Stimulated activated naive CD8-positive, alpha-beta T cell treated with anti-CD3 and anti-CD28 coated beads, Interleukin-15, Interleukin-2, amounts not matched to agents 100 ng/mL and 50 ng/mL, for 24 hours (primary cell): ENCODE measurements at regions not wholly inside any gene's neighbourhood (a gene's known extent, or its start where the extent isn't known, plus 50 kb on each side); places are given as distances from the start of the nearest gene placed in this dataset.
"Not testable (repeated sequence)": the region's sequence is repeated elsewhere in the genome, so short reads cannot be mapped to it uniquely, and the experiment has no call there.

Experiments
- H3K27ac Mint-ChIP-seq: one replicate; pipeline ENCODE4 v1.8.0; 2021; ENCODE audit warnings: mild to moderate bottlenecking, mixed read lengths
- H3K27me3 Mint-ChIP-seq: one replicate; pipeline ENCODE4 v1.8.0; 2021; ENCODE audit warnings: mixed read lengths
- H3K36me3 Mint-ChIP-seq: one replicate; pipeline ENCODE4 v1.8.0; 2021; ENCODE audit warnings: low read depth, mixed read lengths
- H3K4me1 Mint-ChIP-seq: one replicate; pipeline ENCODE4 v1.8.0; 2021; ENCODE audit warnings: low read depth, mixed read lengths
- H3K4me3 Mint-ChIP-seq: one replicate; pipeline ENCODE4 v1.8.0; 2021; ENCODE audit warnings: mild to moderate bottlenecking, mixed read lengths
- H3K9me3 Mint-ChIP-seq: one replicate; pipeline ENCODE4 v1.8.0; 2021; ENCODE audit warnings: mixed read lengths

GRCh38 chr3:51588724-51589123 lies 50.2 kb downstream of the RAD54L2 start:
- Mint-ChIP-seq H3K4me1 (peaks cover 5% of the 10 kb centered on the region), H3K9me3 (no peaks in the 10 kb centered on the region), H3K27me3 (no peaks in the 10 kb centered on the region), H3K4me3 (no peak overlapping the region), H3K36me3 (peaks cover 44% of the 10 kb centered on the region), H3K27ac (no peak overlapping the region)

- Mint-ChIP-seq H3K9me3 (no peaks in the 10 kb centered on the region), H3K4me3 (no peak overlapping the region), H3K4me1 (peaks cover 5% of the 10 kb centered on the region), H3K27ac (no peak overlapping the region), H3K27me3 (no peaks in the 10 kb centered on the region), H3K36me3 (peaks cover 47% of the 10 kb centered on the region)
Measured at GRCh38 chr3:51591231-51591630, 52.7 kb downstream of the RAD54L2 start.

- Mint-ChIP-seq H3K27ac (no peak overlapping the region), H3K36me3 (peaks cover 34% of the 10 kb centered on the region), H3K4me3 (no peak overlapping the region), H3K4me1 (peaks cover 3% of the 10 kb centered on the region), H3K9me3 (no peaks in the 10 kb centered on the region), H3K27me3 (no peaks in the 10 kb centered on the region)
Measured at GRCh38 chr3:51593697-51594096, 55.2 kb downstream of the RAD54L2 start.

GRCh38 chr3:51599638-51600037 lies 61.1 kb downstream of the RAD54L2 start:
- not testable (repeated sequence) for H3K4me1 Mint-ChIP-seq, H3K4me3 Mint-ChIP-seq, H3K27me3 Mint-ChIP-seq, H3K9me3 Mint-ChIP-seq, H3K27ac Mint-ChIP-seq
- H3K36me3 Mint-ChIP-seq = peaks cover 23% of the 10 kb centered on the region

GRCh38 chr3:51604212-51604611 lies 65.7 kb downstream of the RAD54L2 start:
- Mint-ChIP-seq H3K4me3 (no peak overlapping the region), H3K9me3 (no peaks in the 10 kb centered on the region), H3K27ac (no peak overlapping the region), H3K27me3 (no peaks in the 10 kb centered on the region), H3K4me1 (peaks cover 15% of the 10 kb centered on the region), H3K36me3 (peaks cover 22% of the 10 kb centered on the region)

- H3K4me3 Mint-ChIP-seq = no peak overlapping the region
- no peaks in the 10 kb centered on the region for H3K9me3 Mint-ChIP-seq
- H3K36me3 Mint-ChIP-seq = peaks cover 22% of the 10 kb centered on the region
- no peak overlapping the region for H3K27ac Mint-ChIP-seq
- peaks cover 15% of the 10 kb centered on the region for H3K4me1 Mint-ChIP-seq
- no peaks in the 10 kb centered on the region for H3K27me3 Mint-ChIP-seq
Measured at GRCh38 chr3:51605938-51606337, 65.1 kb upstream of the TEX264 start.

- H3K4me1 Mint-ChIP-seq = peaks cover 15% of the 10 kb centered on the region
- not testable (repeated sequence) for H3K27ac Mint-ChIP-seq, H3K9me3 Mint-ChIP-seq, H3K27me3 Mint-ChIP-seq, H3K4me3 Mint-ChIP-seq
- H3K36me3 Mint-ChIP-seq = peaks cover 18% of the 10 kb centered on the region
Measured at GRCh38 chr3:51606871-51607270, 64.2 kb upstream of the TEX264 start.

GRCh38 chr3:51607591-51608325 lies 63.3 kb upstream of the TEX264 start:
- not testable (repeated sequence) for H3K27me3 Mint-ChIP-seq, H3K4me3 Mint-ChIP-seq, H3K9me3 Mint-ChIP-seq, H3K27ac Mint-ChIP-seq
- peaks cover 15% of the 10 kb centered on the region for H3K4me1 Mint-ChIP-seq
- peaks cover 10% of the 10 kb centered on the region for H3K36me3 Mint-ChIP-seq

- Mint-ChIP-seq H3K27me3 (no peaks in the 10 kb centered on the region), H3K36me3 (peaks cover 9% of the 10 kb centered on the region), H3K9me3 (no peaks in the 10 kb centered on the region), H3K27ac (no peak overlapping the region), H3K4me3 (no peak overlapping the region), H3K4me1 (peaks cover 8% of the 10 kb centered on the region)
Measured at GRCh38 chr3:51610708-51611107, 60.3 kb upstream of the TEX264 start.

GRCh38 chr3:51617597-51617996 lies 53.5 kb upstream of the TEX264 start:
- peaks cover 20% of the 10 kb centered on the region for H3K4me1 Mint-ChIP-seq

GRCh38 chr3:51618038-51618437 lies 53.0 kb upstream of the TEX264 start:
- not testable (repeated sequence) for H3K4me3 Mint-ChIP-seq, H3K27me3 Mint-ChIP-seq, H3K9me3 Mint-ChIP-seq, H3K36me3 Mint-ChIP-seq
- Mint-ChIP-seq H3K4me1 (peaks cover 20% of the 10 kb centered on the region), H3K27ac (peak overlapping the region; percentile 10)

More at GRCh38 chr3:51617597-51617996, 53.5 kb upstream of the TEX264 start:
- no peak overlapping the region for H3K4me3 Mint-ChIP-seq
- H3K36me3 Mint-ChIP-seq = no peaks in the 10 kb centered on the region
- H3K9me3 Mint-ChIP-seq = no peaks in the 10 kb centered on the region
- no peak overlapping the region for H3K27ac Mint-ChIP-seq
- H3K27me3 Mint-ChIP-seq = no peaks in the 10 kb centered on the region

- H3K27me3 Mint-ChIP-seq = no peaks in the 10 kb centered on the region
- no peak overlapping the region for H3K4me3 Mint-ChIP-seq
- H3K27ac Mint-ChIP-seq = peak overlapping the region; percentile 10
- H3K36me3 Mint-ChIP-seq = no peaks in the 10 kb centered on the region
- no peaks in the 10 kb centered on the region for H3K9me3 Mint-ChIP-seq
- H3K4me1 Mint-ChIP-seq = peaks cover 20% of the 10 kb centered on the region
Measured at GRCh38 chr3:51618496-51618895, 52.6 kb upstream of the TEX264 start.

- Mint-ChIP-seq H3K9me3 (no peaks in the 10 kb centered on the region), H3K4me3 (no peak overlapping the region), H3K4me1 (peaks cover 20% of the 10 kb centered on the region), H3K36me3 (no peaks in the 10 kb centered on the region), H3K27me3 (no peaks in the 10 kb centered on the region), H3K27ac (no peak overlapping the region)
Measured at GRCh38 chr3:51619983-51620382, 51.1 kb upstream of the TEX264 start.

GRCh38 chr3:51620543-51620942 lies 50.5 kb upstream of the TEX264 start:
- Mint-ChIP-seq H3K9me3 (no peaks in the 10 kb centered on the region), H3K27me3 (no peaks in the 10 kb centered on the region), H3K4me3 (no peak overlapping the region), H3K36me3 (no peaks in the 10 kb centered on the region), H3K4me1 (peaks cover 20% of the 10 kb centered on the region), H3K27ac (no peak overlapping the region)

GRCh38 chr3:51621091-51621892 lies 49.8 kb upstream of the TEX264 start:
- Mint-ChIP-seq H3K4me1 (peaks cover 20% of the 10 kb centered on the region), H3K36me3 (no peaks in the 10 kb centered on the region), H3K4me3 (no peak overlapping the region), H3K27me3 (no peaks in the 10 kb centered on the region), H3K27ac (no peak overlapping the region), H3K9me3 (no peaks in the 10 kb centered on the region)
